GM19023 (cell line): ENCODE measurements at regions not wholly inside any gene's neighbourhood (a gene's known extent, or its start where the extent isn't known, plus 50 kb on each side); places are given as distances from the start of the nearest gene placed in this dataset.

Experiments used
- ATAC-seq: cut with Tn5 transposase; IDR thresholded peaks from one replicate; pipeline ENCODE4 v1.9.1; 2021; ENCODE audit warnings: mild to moderate bottlenecking, moderate library complexity; ENCODE audit not compliant: unreplicated experiment

GRCh38 chr10:44807451-44807850, 103.7 kb upstream of the TMEM72 start:
- ATAC-seq: no peak

DNA sequence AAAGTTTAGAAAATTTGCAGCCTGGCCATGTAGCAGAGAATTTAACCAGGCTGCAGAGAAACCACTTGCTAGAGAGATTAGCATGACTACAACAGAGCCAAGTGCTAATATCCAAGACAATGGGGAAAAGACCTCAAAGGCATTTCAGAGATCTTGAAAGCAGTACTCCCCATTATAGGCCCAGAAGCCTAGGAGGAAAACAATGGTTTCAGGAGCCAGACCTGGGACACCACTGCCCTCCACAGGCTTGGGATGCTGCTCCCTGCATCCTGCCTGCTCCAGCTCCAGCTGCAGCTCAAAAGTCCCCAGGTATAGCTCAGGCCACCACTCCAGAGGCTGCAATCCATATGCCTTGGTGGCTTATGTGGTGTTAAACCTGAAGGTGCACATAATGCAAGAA, 101.5 kb upstream of the TMEM72 start:
- ATAC-seq: no peak

- no peak for ATAC-seq
These were observed 100.1 kb upstream of the TMEM72 start for GRCh38 chr10:44811072-44811471.

DNA sequence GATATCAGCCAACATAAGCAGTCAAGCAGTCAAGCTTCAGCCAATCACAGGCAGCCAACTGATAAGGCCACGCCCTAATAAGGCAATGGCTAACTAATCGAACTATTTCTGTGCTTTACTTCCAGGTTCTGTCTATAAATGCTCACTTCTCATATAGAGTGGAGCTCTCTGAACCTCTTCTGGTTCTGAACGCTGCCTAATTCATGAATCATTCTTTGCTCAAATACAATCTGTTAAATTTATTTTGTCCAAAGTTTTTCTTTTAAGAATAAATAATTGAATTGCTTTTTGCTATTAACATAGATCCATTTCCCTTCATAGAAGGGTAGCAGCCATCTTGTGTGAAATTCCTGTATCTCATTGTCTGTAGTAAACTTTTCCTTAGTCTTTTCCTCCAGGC, 97.9 kb upstream of the TMEM72 start:
- ATAC-seq: no peak

DNA sequence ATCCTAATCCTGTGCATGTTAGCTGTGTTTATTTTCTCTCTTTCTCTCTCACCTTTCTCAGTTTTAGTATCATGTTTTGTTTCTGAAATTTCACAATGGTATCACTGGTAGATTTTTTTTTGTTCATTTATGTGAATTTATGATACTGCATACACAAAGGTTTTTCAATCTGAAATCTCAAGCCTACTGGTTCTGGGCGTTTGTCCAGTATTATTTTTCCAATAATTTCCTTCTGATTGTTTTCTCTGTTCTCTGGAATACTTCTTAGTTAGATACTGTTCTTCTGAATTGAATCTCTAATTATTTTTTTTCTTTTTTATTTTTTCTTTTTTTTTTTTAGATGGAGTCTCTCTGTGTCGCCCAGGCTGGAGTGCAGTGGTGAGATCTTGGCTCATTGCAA, 96.2 kb upstream of the TMEM72 start:
- no peak for ATAC-seq

GRCh38 chr10:44818041-44818649, 93.0 kb upstream of the TMEM72 start:
- ATAC-seq: no peak

- no peak for ATAC-seq
These were observed 92.4 kb upstream of the TMEM72 start for GRCh38 chr10:44818701-44819127.

DNA sequence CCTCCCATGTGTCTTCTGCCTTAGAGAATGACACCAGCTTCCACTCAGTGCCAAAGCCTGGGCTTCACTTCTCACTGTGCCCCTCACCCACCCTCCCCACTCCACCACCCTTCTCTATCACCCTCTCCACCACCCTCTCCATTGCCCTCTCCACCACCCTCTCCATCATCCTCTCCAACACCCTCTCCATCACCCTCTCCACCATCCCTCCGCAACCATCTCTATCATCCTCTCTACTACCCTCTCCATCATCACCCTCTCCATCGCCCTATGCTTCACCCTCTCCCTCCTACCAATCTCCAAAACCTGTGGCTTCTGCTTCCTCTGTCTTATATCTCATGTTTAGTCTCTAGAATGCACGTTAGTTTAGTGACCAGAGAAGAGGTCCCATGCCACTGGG, 91.0 kb upstream of the TMEM72 start:
- no peak for ATAC-seq

GRCh38 chr10:44821290-44821689, 89.8 kb upstream of the TMEM72 start:
- no peak for ATAC-seq

- no peak for ATAC-seq
These were observed 88.8 kb upstream of the TMEM72 start for GRCh38 chr10:44822349-44822748.

- ATAC-seq: no peak
These were observed 88.2 kb upstream of the TMEM72 start for GRCh38 chr10:44822966-44823365.

- ATAC-seq: no peak
These were observed 86.5 kb upstream of the TMEM72 start for GRCh38 chr10:44824607-44825006.

GRCh38 chr10:44827431-44828006, 83.6 kb upstream of the TMEM72 start:
- no peak for ATAC-seq

DNA sequence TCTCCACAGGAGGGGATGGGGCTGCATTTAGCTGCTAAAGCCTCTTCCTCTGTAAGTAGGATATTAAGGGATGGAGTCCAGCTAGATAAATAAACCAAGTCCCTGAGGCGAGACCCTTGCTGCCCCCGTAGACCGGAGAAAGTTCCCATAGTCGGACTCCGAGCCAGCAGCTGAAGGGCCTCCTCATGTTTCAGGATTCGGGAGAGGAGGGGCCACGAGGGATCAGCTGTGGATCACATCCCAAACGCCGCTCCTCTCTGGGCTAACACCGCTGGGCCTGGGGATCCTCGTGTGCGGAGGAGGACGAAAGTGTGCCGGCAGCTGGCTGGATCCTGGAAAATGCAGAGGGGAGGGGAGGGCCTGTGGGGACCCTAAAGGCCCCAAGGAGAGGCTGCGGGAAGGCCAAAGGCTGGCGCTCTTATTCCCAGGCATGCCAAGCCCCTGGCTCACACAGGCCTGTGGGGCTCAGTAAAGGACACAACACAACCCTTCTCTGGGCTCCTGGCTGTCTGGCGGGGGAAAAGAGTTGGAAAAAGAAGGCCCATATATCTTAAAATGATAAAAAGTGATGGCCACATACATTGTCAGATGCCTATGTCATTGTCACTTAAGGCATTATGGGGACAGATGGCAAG, 82.5 kb upstream of the TMEM72 start:
- no peak for ATAC-seq

GRCh38 chr10:44829426-44829825, 81.7 kb upstream of the TMEM72 start:
- no peak for ATAC-seq

DNA sequence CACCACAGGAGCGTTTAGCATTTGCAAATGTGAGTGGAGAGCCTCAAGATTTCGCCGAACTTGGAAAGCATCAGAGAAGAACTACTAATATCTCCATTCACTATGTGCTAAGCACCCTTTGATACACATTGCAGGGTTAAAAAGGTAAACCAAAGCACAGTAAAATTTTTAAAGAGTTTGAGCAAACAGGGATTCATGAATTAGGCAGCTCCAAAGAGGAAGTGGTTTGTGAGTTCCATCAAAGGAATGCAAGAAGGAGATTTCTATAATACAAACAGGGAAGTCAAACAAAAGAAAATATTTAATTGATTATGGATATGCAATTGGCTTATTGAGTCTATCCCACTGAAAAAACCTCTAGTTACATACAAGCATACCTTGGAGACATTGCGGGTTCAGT, 81.1 kb upstream of the TMEM72 start:
- no peak for ATAC-seq

- no peak for ATAC-seq
These were observed 79.6 kb upstream of the TMEM72 start for GRCh38 chr10:44831581-44831980.

- ATAC-seq: no peak
These were observed 78.3 kb upstream of the TMEM72 start for GRCh38 chr10:44832595-44833390.

DNA sequence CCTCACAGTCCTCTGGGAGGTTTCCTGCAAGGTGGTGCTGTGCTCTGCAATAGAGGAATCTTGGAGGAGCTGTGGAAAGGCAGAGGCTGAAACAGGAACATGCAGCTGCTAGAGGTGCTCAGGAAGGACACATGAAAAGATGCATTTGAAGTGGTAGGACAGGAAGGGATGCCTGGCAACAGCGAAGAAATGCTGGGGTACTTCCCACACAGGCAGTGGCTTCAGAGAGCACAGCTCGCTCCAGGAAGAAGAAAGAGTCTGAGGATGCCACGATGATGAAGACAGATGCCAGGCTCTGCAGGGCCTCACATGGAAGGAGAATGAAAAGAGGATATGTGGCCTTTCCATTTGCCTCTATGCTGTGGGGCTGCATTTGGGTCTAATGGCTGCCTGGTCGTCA, 77.0 kb upstream of the TMEM72 start:
- no peak for ATAC-seq

- no peak for ATAC-seq
These were observed 75.8 kb upstream of the TMEM72 start for GRCh38 chr10:44835300-44835699.

GRCh38 chr10:44843484-44843883, 67.7 kb upstream of the TMEM72 start:
- ATAC-seq: no peak
